DOHH2 (cell line): ENCODE measurements at regions not wholly inside any gene's neighbourhood (a gene's known extent, or its start where the extent isn't known, plus 50 kb on each side); places are given as distances from the start of the nearest gene placed in this dataset.

ENCODE experiments used
- H3F3A ChIP-seq: fragments of 200-600 bp; sonication (generic), shearing (Covaris generic); 2 replicates; pipeline ENCODE4 v1.6.0; 2016; ENCODE audit warnings: antibody characterized with exemption, mild to moderate bottlenecking; ENCODE audit not compliant: control insufficient read depth, insufficient read depth
- H3K27ac ChIP-seq: fragments of 200-600 bp; sonication (generic); 2 replicates; pipeline ENCODE4 v1.5.1; 2014; ENCODE audit warnings: low read depth, mild to moderate bottlenecking, low read length, moderate library complexity
- H3K27me3 ChIP-seq: fragments of 200-600 bp; sonication (generic); 2 replicates; pipeline ENCODE4 v1.6.1; 2014; ENCODE audit warnings: mild to moderate bottlenecking, low read length, mixed read lengths; ENCODE audit not compliant: control insufficient read depth
- H3K36me3 ChIP-seq: fragments of 200-600 bp; sonication (generic); 2 replicates; pipeline ENCODE4 v1.6.1; 2014; ENCODE audit warnings: mild to moderate bottlenecking, low read length, moderate library complexity, mixed read lengths; ENCODE audit not compliant: control insufficient read depth
- H3K4me1 ChIP-seq: fragments of 200-600 bp; sonication (generic); 2 replicates; pipeline ENCODE4 v1.6.1; 2014; ENCODE audit warnings: mild to moderate bottlenecking, low read length, mixed read lengths; ENCODE audit not compliant: control insufficient read depth
- H3K4me2 ChIP-seq: fragments of 200-600 bp; sonication (generic); 2 replicates; pipeline ENCODE4 v1.6.0; 2014; ENCODE audit warnings: mild to moderate bottlenecking, low read length, moderate library complexity
- H3K4me3 ChIP-seq: fragments of 200-600 bp; sonication (generic); 2 replicates; pipeline ENCODE4 v1.5.1; 2014; ENCODE audit warnings: mild to moderate bottlenecking, low read length, mixed read lengths
- H3K79me2 ChIP-seq: fragments of 200-600 bp; sonication (generic); 2 replicates; pipeline ENCODE4 v1.6.1; 2014; ENCODE audit warnings: mild to moderate bottlenecking, low read length, mixed read lengths; ENCODE audit not compliant: control insufficient read depth
- H3K9me2 ChIP-seq: fragments of 200-600 bp; sonication (generic); replicated peaks from 2 replicates; pipeline ENCODE4 v1.6.1; 2014; ENCODE audit warnings: mild to moderate bottlenecking, low read length, mixed read lengths; ENCODE audit not compliant: control insufficient read depth
- H3K9me3 ChIP-seq: fragments of 200-600 bp; sonication (generic); 2 replicates; pipeline ENCODE4 v1.6.1; 2014; ENCODE audit warnings: antibody characterized with exemption, low read length, mixed read lengths; ENCODE audit not compliant: control insufficient read depth, insufficient read depth
- H4K20me1 ChIP-seq: fragments of 200-600 bp; sonication (generic); 2 replicates; pipeline ENCODE4 v1.6.0; 2014; ENCODE audit warnings: low read depth, mild to moderate bottlenecking, antibody characterized with exemption, low read length, moderate library complexity; ENCODE audit not compliant: control insufficient read depth, insufficient read depth
- CTCF ChIP-seq: fragments of 200-600 bp; sonication (generic); IDR thresholded peaks from one replicate; pipeline ENCODE4 v1.5.1; 2014; ENCODE audit warnings: antibody characterized with exemption, mild to moderate bottlenecking, low read depth, low read length; ENCODE audit not compliant: poor library complexity, severe bottlenecking
- EZH2phosphoT487 ChIP-seq: fragments of 200-600 bp; sonication (generic); IDR thresholded peaks from 2 replicates; pipeline ENCODE4 v1.6.1; 2017; ENCODE audit warnings: borderline replicate concordance, mild to moderate bottlenecking, antibody characterized with exemption, low read length, moderate library complexity, mixed read lengths

DNA sequence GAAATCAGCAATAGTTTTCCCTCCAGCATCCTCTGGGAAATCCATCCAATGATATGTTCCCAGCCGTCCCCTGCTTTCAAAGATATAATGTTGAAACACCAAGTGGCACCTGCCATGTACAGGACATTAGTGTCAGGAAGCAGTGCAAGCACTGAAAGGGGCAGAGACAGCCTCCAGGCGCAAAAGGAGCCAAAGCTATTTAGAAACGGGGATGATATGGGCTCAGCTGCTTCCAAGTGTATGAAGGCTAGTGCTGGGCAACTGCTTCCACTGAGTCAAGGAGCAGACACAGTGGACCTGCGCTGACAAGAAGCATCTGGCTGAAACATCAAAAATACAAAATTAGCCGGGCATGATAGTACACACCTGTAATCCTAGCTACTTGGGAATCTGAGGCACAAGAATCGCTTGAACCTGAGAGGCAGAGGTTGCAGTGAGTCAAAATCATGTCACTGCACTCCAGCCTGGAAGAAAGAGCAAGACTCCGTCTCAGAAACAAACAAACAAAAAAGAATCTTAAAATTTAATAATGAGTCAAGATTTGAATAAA, 119.7 kb downstream of the AQP9 start:
- no peaks in the 10 kb centered on the region for H3F3A ChIP-seq
- no peaks in the 10 kb centered on the region for H3K9me2 ChIP-seq
- no peak overlapping the region for H3K4me2 ChIP-seq
- peaks cover 7% of the 10 kb centered on the region; the same call in 1 of the 2 replicates for H3K27me3 ChIP-seq
- no peaks in the 10 kb centered on the region for H3K79me2 ChIP-seq
- no peaks in the 10 kb centered on the region for H3K36me3 ChIP-seq
- no peak overlapping the region for H3K4me3 ChIP-seq
- H3K27ac ChIP-seq, result no peak overlapping the region
- H4K20me1 ChIP-seq, result no peaks in the 10 kb centered on the region
- TF ChIP-seq CTCF (no peak), EZH2phosphoT487 (no peak)
- no peaks in the 10 kb centered on the region for H3K4me1 ChIP-seq
- H3K9me3 ChIP-seq, result no peaks in the 10 kb centered on the region

DNA sequence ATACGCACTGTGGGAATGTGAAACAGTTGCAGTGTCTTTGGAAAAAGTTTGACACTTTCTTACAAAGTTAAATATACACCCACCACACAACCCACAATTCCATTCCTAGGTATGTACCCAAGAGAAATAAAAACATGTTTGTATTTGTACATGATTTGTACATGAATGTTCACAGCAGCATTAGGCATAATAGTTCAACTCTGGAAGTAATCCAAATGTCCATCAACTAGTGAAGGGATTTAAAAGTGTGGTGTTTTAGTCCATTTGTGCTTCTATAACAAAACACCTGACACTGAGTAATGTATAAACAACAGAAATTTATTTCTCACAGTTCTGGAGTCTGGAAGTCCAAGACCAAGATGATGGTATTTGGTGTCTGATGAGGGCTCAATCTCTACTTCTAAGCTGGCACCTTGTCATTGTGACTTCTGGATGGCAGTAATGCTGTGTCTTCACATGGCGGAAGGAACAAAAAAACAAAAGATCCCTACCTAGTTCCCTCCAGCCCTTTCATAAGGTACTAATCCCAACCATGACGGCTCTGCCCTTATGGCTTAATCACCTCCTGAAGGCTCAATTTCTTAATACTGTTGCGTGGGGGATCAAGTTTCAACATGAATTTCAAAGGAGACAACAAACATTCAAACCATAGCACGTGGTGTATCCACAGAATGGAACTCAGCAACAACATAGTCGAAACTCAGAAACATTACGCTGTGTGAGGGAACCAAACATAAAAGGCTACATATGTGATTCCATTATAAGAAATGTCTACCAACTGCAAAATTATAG, 120.5 kb downstream of the AQP9 start:
- Histone ChIP-seq H3K79me2 (no peaks in the 10 kb centered on the region), H3K27ac (no peak overlapping the region), H4K20me1 (no peaks in the 10 kb centered on the region), H3F3A (no peaks in the 10 kb centered on the region), H3K4me2 (no peak overlapping the region), H3K4me1 (no peaks in the 10 kb centered on the region), H3K9me3 (no peaks in the 10 kb centered on the region), H3K4me3 (no peak overlapping the region), H3K9me2 (no peaks in the 10 kb centered on the region), H3K27me3 (peaks cover 9% of the 10 kb centered on the region; the same call in 1 of the 2 replicates), H3K36me3 (no peaks in the 10 kb centered on the region)
- TF ChIP-seq EZH2phosphoT487 (no peak), CTCF (no peak)

DNA sequence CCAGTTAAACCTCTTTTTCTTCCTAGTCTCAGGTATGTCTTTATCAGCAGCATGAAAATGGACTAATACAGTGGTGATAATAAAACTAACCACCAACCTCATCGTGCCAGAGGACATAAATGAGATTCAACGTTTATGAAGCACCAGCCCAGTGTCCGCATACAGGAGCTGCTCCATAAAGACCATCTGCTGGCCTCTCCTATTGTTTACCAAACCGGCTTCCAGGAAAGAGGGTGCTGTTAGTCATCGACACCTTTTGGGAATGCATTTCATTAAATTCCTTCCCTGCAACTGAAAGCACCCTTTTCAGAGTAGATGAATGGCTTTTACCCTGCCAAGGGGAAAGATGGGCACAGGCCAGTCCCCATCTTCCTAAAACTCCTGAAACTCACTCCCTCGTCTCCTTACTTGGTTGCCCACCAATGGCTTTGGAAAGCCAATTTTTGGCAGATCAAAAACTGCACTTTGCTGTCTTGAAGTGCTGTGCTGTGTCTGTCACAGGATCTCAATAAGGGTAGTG, 122.1 kb downstream of the AQP9 start:
- H3K36me3 ChIP-seq, result no peaks in the 10 kb centered on the region
- H3K27ac ChIP-seq, result no peak overlapping the region
- H3K4me2 ChIP-seq, result no peak overlapping the region
- TF ChIP-seq CTCF (no peak), EZH2phosphoT487 (no peak)
- no peaks in the 10 kb centered on the region for H3F3A ChIP-seq
- H3K9me3 ChIP-seq, result no peaks in the 10 kb centered on the region
- H3K79me2 ChIP-seq, result no peaks in the 10 kb centered on the region
- H3K4me3 ChIP-seq, result no peak overlapping the region
- H3K4me1 ChIP-seq, result no peaks in the 10 kb centered on the region
- H3K9me2 ChIP-seq, result no peaks in the 10 kb centered on the region
- H3K27me3 ChIP-seq, result peaks cover 11% of the 10 kb centered on the region
- no peaks in the 10 kb centered on the region for H4K20me1 ChIP-seq
